Skeletal muscle cell (primary cell): ENCODE measurements at regions not wholly inside any gene's neighbourhood (a gene's known extent, or its start where the extent isn't known, plus 50 kb on each side); places are given as distances from the start of the nearest gene placed in this dataset.

Experiments used
- DNase-seq: peaks from one replicate; pipeline ENCODE4 v3.0.0-alpha.2; 2010; ENCODE audit warnings: low read depth
- H3K4me3 ChIP-seq: 2 replicates; pipeline ENCODE4 v1.5.1; 2011; ENCODE audit warnings: low read depth, mild to moderate bottlenecking, control low read depth, low read length, moderate library complexity

GRCh38 chr7:91323626-91324158, 59.5 kb downstream of the FZD1 start:
- DNase-seq, result no peak
- no peak overlapping the region for H3K4me3 ChIP-seq

- H3K4me3 ChIP-seq, result no peak overlapping the region
- no peak for DNase-seq
Measured at GRCh38 chr7:91324663-91325062, 60.4 kb downstream of the FZD1 start.

- DNase-seq, result peak; percentile 29
- H3K4me3 ChIP-seq, result no peak overlapping the region
Measured at GRCh38 chr7:91325726-91326125, 61.5 kb downstream of the FZD1 start.

- no peak overlapping the region for H3K4me3 ChIP-seq
- no peak for DNase-seq
Measured at GRCh38 chr7:91326516-91327199, 62.4 kb downstream of the FZD1 start.

GRCh38 chr7:91327346-91327745, 63.1 kb downstream of the FZD1 start:
- DNase-seq, result no peak
- H3K4me3 ChIP-seq, result no peak overlapping the region

GRCh38 chr7:91329571-91329970, 65.3 kb downstream of the FZD1 start:
- DNase-seq, result no peak
- no peak overlapping the region for H3K4me3 ChIP-seq

GRCh38 chr7:91330191-91330808, 66.1 kb downstream of the FZD1 start:
- no peak overlapping the region for H3K4me3 ChIP-seq
- no peak for DNase-seq

GRCh38 chr7:91330866-91331265, 66.6 kb downstream of the FZD1 start:
- no peak overlapping the region for H3K4me3 ChIP-seq
- DNase-seq, result peak; percentile 4

GRCh38 chr7:91336106-91336505, 71.9 kb downstream of the FZD1 start:
- DNase-seq, result no peak
- H3K4me3 ChIP-seq, result no peak overlapping the region

- no peak overlapping the region for H3K4me3 ChIP-seq
- no peak for DNase-seq
Measured at GRCh38 chr7:91338226-91339020, 74.2 kb downstream of the FZD1 start.

GRCh38 chr7:91342346-91342745, 78.1 kb downstream of the FZD1 start:
- no peak for DNase-seq
- no peak overlapping the region for H3K4me3 ChIP-seq

- H3K4me3 ChIP-seq, result no peak overlapping the region
- no peak for DNase-seq
Measured at GRCh38 chr7:91343420-91343960, 79.3 kb downstream of the FZD1 start.

GRCh38 chr7:91343996-91344629, 79.9 kb downstream of the FZD1 start:
- H3K4me3 ChIP-seq, result no peak overlapping the region

GRCh38 chr7:91344911-91345310, 80.7 kb downstream of the FZD1 start:
- DNase-seq, result no peak
- no peak overlapping the region for H3K4me3 ChIP-seq

More at GRCh38 chr7:91343996-91344629, 79.9 kb downstream of the FZD1 start:
- no peak for DNase-seq

- no peak overlapping the region for H3K4me3 ChIP-seq
- no peak for DNase-seq
Measured at GRCh38 chr7:91345449-91345848, 81.2 kb downstream of the FZD1 start.

GRCh38 chr7:91346426-91346825, 82.2 kb downstream of the FZD1 start:
- H3K4me3 ChIP-seq, result no peak overlapping the region

GRCh38 chr7:91347290-91347689, 83.1 kb downstream of the FZD1 start:
- DNase-seq, result peak; percentile 24
- H3K4me3 ChIP-seq, result no peak overlapping the region

More at GRCh38 chr7:91346426-91346825, 82.2 kb downstream of the FZD1 start:
- DNase-seq, result no peak

GRCh38 chr7:91348711-91349110, 84.5 kb downstream of the FZD1 start:
- H3K4me3 ChIP-seq, result no peak overlapping the region
- DNase-seq, result peak; percentile 55

GRCh38 chr7:91351374-91351773, 87.1 kb downstream of the FZD1 start:
- H3K4me3 ChIP-seq, result no peak overlapping the region
- DNase-seq, result no peak
